DMS53 (cell line): ENCODE measurements at regions not wholly inside any gene's neighbourhood (a gene's known extent, or its start where the extent isn't known, plus 50 kb on each side); places are given as distances from the start of the nearest gene placed in this dataset.

ENCODE experiments used
- DNase-seq: peaks from one replicate; lab custom pipeline; 2025; lab: John Stamatoyannopoulos, UW

DNA sequence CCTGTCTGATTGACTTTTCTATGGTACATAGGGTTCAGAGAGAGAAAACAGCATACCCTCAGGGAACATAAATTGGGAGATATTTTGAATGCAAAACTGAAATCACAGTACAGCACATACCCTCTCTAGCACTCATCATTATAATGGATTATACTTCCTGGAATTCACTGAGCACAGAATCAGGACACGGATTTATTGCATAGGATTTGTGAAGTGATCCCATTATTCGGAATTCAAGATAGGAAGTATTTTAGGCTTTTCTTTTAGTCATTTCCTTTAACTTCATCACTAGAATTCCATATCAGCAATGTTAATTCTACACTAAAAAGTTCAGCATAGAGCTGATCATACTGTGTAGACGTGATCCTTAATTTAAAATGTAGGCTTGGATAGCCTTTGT, 407.0 kb downstream of the PID1 start:
- DNase-seq = no peak

DNA sequence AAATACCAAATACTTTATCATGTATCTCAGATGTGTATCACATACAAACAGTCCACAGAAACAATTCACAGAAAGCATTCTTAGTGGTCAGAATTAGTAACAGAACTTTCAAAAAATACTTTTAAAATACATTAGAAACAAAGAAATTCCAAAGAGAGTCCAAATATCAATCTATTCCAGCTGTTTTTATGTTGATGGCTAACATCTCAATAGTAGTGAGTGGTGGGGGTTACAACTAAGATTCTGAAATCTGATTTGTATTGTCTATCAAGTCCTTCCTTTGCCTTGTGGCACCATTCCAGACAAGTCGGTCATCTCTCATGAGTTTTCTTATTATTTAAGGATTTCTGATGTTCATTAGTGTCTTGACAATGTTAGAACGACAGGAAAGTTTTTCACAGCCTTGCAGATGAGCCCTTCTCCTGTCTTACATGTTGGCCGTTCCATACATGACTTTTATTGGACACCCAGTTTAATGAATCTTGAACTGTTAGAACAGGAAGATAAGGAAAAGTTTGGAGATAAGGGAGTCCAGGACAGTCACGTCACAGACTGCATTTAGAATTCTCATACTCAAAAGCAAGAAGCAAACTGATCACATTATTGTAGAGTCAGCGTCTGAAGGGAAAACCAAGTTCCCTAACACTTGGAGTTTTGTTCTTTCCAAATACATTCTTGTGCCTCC, 410.3 kb downstream of the PID1 start:
- no peak for DNase-seq

DNA sequence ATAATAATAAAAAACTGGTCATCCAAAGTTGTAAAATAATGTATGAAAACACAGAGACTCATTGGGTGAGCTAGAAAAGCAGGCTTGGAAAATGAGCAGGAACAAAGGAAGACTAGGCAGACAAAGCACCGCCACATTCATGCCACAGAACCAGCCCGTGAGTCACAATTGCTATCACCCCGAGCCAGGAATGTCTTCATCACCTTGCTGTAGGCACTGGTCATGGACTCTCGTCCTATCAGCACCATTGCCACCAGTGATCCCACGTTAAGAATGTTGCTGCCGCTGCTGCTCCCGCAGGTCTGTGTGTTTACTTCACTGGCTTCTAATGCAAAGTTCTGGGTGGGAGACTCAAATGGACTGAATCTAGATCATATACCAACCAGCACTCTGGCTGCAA, 417.9 kb downstream of the PID1 start:
- DNase-seq = no peak

DNA sequence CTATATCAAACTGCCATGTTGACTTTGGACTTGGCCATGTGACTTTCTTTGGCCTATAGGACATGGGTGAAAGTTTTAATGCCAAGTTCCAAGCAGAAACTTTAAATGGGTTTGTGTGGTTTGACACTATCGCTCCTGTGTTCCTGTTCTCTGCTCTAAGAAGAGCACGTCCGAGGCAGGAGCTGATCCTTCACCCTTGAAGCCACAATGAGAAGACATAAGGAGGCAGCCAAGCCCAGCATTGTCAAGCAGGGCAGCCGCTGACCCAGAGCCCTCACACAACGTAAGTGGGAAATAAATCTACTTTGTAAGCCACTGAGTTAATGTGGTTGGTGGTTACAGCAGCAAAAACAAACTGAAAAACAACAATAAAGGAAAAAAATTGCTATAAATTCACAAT, 422.4 kb downstream of the PID1 start:
- no peak for DNase-seq

DNA sequence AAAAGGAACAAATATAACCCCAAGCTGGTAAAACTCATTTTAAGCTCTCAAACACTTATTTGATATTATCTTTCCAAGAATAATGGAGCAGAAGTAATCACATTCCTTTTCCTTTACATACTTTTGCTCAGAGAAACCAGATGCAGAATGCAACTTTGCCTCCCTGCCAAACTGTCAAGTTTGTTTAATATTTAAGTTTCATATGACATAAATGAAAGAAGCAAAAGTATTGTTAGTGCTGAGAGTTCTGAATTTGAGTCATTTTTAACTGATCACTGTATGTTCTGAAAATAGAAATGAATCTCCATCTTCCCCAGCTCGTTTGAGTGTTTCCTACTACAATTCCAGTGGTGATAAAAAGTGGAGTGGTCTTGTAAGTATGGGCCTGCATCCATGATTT, 423.4 kb downstream of the PID1 start:
- DNase-seq = no peak

DNA sequence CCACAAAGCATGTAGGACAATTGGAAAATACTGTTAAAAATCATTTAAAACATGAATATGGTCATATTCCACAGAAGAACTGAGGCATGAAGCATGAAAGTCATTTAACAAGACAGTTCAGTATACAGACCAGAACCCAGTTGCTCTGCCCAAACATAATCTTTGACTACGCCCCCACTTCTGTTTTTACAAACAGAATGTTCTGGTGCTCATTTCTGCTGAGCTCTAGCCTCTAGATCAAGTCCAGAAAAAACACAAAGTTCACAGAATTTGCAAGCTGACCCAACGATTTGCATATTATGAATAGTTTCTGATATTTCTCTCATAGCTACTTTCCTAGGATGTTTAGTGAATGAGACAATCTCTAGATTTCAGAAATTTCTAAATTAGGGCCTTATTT, 424.9 kb downstream of the PID1 start:
- DNase-seq = no peak

DNA sequence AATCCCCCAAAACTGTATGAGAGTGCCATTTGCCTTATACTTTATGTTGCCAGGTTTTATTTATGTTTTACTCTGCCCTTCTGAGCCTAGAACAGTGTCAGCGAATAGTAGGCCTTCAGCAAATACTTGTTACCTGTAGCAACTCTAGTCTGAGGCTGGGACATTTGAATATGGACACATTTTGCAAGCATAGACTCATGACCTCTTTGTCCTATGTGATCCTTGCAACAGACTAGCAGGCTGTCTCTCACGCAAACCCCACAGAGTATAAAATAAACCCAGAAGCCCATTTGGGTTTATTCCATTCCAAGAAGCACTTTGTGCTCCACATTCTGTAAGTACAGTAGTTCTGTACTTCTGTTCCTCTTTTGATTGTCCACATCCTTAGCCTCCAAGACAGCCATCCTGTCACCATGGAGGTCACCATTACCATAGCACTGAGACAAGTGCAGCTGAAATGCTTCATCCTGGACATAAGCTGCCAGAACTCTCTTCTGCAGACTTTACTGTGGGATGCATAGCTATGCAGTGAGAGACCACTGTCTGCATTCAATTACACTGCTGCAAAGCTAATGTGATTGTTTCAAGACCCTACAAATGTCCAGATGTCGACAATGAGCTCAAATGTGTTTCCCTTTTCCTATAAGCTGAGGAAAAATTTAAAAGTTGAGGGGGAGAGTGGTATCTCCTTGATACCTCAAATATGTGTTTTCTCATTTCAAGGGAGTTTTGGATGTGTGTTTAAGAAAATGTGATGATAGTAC, 425.7 kb downstream of the PID1 start:
- no peak for DNase-seq

DNA sequence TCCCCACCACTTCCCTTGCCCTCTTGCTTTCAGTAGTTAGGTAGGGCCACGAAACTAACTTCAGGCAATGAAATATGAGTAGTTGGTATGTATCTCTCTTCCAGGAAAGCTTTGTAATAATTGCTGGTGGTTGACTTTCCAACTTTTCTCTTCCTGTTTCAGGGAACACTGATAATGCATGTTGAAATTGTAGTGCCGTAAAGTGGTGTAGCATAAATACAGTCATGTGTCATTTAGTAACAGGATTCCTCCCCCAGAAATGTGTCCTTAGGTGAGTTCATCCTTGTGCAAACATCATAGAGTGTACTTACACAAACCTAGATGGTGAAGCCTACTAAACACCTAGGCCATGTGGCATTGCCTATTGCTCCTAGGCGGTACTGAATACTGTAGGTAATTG, 429.2 kb downstream of the PID1 start:
- DNase-seq = peak; percentile 90

DNA sequence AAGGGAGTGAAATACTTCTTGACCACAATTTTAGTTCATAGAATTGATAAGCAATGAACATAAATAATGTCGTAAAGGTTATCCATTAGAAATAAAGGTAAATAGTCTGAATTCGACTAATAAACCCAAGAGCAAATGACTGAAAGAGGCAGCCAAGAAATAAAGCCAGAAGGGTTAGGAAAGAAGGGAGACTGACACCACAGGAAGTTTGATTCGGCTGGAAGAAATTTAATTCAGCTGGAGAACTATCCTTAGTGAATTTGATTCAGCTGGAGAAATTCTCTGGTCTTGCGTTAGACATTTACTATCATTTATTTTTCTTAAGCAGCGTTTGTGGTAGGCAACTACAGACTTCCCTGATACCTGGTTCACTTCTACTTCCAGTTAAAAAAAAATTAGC, 429.6 kb downstream of the PID1 start:
- DNase-seq = no peak

DNA sequence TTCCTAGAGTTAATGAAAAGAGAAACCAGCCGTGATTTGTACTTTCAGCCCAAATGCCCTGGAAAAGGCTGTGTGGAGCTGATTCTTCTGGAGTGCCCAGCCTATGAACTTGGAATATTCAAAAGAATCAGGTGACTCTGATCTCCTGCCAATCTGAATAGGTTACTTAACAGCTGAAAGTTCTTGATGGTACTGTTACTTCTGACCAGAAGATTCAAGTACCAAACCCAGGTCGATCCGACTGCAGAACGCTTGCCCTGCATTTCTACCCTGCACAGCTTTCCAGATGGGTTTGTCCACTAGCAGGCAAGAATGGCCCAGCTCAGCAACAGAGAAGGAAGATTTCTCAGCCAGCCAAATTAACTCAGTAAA, 430.4 kb downstream of the PID1 start:
- DNase-seq = no peak

DNA sequence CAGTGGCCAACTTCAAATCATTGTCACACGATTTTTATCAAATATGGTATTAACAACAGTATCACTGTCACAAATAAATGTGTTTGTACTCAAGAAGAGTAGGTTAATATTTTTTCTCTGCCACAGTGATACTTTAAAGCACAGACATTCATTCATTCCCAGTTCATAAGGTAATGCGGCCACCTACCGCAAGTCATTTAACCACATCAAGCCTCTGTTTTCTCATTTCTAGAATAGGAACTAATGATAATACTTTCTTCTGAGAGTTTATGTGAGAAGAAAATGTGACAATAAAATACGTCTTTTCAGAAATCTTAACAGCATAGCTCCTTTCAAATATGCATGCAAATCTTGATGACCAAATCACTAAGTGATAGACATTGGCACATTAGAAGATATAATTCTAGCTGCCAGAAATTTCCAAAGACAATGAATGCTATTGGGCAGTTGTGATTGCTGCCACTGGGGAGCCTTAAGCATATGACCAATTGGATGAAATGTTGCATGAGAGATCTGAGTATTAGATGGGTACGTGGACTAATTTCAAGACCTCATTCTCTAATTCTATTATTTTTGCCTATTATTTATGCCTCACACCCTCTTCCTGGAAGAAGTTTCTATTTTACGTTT, 430.9 kb downstream of the PID1 start:
- DNase-seq = no peak

DNA sequence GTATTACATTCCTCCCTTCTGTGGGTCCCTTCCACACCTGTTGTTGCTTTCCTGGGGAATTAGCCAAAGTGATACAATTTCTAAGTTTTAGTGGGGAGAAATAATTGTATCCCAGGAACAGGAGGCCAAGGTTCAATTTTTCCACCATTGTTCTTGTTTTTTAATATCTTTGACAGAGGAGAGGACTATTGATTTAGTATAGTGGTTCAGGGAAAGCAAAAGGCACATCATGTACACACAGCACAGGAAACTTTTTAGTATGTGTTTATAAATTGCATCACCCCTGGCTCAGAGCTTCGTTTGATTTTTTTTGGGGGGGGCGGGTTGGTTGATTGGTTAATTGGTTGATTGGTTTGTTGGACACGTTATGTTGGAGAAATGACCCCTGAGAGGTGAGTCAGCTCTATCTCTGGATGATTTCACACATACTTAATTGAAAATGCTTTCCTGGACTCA, 431.6 kb downstream of the PID1 start:
- DNase-seq = no peak

DNA sequence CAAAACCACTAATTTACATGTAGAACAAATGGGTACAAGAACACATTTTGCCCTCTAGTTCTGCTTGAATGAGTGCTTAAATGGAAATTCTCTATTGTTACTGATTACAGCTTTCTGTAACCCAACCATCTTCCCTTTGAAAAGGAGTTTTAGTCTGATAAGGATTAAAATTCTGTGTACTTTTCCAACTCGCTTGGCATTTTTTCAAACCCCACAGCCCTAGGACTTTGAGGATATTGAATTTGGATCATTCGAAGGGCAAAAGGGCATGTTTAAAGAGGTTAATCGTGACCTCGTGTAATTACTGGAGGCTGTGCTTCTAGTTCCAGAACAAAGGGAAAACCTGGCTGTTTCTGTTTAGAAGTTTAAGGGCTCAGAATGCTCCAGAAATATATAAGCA, 432.3 kb downstream of the PID1 start:
- DNase-seq = no peak

DNA sequence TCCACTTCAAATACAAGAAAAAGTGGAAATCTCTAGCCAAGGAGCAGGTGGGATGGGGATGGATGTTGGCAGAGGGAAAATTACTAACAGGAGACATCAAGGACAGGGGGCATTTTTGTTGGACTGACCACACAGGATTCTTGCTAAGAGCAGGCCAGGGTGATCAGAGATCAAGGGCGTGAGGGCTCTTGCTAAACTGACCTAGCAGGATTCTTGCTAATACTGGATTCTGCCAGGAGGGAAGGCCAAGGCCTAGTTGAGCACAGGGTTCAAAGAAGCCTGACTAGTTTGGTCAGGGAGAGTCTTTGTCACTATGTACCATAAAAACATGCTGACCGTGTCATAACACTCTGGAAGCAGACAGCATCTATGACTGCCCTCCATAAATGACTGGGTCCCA, 442.7 kb downstream of the PID1 start:
- no peak for DNase-seq

DNA sequence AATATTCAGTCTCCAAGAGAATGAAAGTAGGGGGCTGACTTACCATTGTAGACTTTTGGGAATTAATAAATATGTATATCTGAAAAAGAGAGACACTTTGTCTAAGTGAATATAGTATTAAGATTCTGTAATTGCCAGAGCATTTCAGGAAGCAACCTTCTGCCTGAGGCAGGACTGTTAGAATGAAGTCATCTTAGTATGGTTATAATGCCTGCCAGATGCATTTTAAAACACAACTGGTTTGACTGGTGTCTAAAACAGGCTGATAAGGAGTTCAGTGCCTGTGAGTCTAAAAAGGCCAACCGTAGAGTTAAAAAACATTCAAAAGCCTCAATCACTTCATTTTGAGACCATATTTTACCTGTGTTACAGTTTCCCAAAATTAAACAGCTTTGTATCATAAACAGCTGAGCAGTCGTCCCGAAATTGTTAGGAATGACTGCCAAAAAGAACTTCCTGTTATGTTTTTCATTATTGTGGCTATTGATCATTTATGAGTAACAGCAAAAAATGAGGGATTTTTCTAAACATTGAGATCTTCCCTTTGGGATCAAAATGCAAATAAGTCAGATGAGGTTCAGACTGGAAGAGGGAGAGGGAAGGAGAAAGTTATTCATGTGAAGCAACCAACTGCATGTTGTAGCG, 443.9 kb downstream of the PID1 start:
- DNase-seq = no peak

DNA sequence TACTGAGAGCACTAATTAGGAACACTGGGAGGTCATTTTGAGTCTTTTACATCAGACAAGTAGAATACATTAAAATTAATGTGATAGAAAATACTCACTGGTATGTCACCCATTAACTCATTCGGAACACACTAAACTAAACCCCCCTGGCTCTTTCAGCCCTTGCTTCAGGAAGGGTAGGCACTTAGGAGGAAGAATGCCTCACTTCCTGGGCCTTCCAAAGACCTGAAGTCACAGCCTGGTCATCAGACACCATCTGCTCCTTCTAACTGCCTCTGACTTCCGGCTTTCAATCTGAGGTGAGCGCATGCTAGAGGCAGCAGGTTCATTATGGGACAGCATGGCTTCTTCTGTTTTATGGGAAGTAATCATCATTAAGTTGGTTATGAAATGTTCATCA, 451.4 kb downstream of the PID1 start:
- DNase-seq = no peak

DNA sequence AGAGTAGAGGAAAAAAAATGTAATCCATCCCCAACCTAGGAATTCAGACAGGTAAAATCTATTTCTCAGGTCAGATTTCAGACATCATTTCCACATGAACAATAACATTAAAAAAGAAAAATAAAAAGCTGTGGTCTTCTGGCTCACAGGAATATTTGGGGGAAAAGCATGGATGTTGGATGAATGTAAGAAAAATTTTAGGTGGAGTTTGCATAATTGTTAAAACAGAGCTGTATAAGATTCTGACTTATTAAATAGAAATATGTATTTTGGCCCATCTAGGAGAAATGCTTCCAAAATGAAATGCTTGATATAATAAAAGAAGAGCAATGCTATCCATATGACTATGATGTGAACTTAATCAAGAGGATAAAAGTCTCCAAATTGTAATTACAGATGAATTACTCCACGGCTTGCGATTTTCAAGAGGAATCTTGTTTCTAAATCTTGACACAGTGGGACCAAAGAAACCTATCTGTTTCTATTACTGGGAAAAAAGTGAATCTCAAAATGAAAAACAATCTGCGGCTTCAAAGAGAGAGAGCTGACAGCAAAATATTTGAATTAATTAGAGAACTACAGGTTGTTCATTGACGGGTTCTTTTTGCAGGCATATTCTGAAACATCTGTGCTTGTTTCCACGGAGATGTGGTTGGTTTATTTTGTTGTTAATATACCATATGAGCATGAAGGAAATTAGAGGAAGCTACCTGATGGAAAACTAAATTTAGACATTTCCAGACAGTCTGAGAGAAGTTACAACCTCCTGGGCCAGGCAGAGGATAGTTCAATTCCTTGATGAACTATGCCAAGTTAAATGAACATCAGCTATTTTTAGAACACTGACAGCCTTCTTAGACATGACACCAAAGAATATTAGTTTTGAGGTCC, 468.7 kb downstream of the PID1 start:
- DNase-seq = no peak

DNA sequence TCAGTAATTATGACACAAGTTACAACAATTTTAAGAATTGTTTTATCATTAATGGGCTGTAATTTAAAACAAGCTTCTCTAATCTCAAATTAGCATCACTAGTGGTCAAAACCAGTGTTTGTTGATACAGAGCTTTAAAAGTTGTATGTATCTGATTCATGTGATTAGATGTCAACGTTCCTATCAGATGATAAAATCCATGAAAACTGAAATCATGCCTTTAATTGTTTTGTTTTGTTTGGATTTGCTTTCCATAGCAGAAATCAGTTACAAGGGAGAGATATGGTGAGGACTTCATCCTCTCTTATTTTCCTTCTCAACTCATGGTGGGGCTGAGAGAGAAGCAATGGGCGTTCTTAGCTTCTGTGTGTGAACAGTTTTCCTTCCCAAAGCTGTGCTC, 469.6 kb downstream of the PID1 start:
- no peak for DNase-seq

DNA sequence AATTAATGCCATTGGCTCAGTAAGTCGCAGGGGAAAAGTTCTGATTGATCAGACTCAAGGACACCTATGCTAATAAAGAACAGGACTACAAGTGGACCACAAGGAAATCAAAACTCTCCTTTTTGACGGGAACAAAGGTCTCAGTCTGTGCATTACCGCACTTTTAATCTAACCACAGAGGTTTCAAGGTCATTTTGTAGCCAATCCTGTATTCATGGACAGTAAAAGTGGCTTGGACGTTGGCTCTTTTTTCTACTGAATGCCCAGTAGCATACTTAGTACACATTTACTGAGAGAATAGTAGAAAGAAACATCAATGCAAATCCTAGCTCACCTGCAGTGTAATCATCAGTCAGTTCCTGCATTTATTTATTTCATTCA, 471.9 kb downstream of the PID1 start:
- DNase-seq = no peak

DNA sequence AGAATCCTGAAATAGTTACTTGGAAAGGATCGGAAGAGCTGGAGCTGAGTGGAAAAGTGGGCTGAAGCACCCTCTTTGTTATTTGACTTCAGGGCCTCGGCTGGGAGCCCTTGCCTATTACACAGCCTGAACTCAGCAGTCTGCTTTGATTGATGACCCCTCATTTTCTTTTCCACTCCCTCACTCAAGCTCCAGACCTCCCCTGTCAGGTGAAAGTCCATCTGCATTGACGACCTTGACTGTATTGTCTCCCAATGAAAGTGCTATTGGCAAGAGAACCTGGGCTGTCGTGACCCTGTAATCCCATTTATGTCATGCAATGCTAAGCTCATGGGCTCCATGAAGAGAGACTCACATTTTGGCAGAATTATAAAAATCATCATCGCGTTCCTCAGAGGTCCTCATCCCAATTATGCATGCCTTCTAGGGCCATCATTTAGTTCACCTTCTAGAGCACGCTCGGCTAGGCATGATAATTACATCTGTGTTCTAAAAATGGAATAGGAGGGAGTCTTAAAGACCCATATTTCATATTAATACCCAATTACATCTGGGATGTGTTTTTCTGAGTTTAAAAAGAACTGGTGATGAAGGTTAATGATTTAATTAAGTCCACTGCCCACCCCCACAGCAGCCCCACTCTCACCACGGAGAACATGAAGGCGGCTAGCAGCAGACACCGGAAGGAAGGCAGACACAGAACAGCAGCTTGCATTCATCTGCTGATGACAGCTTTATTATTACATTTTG, 472.5 kb downstream of the PID1 start:
- no peak for DNase-seq

DNA sequence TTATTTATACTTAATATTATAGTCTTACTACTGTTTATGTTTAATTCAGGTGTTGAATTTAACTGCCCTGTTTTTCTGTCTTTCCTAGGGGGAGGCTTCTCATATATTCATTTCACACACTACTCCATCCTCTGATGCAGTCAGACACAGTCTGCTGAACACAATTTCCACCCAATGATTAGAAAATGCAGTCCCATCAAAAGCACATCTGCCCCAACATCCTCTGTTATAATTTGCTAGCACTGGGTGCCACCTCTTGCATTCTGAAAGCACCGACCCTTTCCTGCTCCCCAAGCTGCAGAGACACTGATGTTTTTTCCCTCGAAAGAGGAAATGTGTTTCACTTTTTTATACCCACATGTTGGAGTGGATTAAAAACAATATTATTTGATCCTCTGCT, 474.7 kb downstream of the PID1 start:
- DNase-seq = no peak
